PC-3 (cell line): ENCODE measurements at regions not wholly inside any gene's neighbourhood (a gene's known extent, or its start where the extent isn't known, plus 50 kb on each side); places are given as distances from the start of the nearest gene placed in this dataset.

Source experiments
- ATAC-seq: fragments of 200-7000 bp; cut with Tn5 transposase; 2 replicates; pipeline ENCODE4 v1.9.1; 2020; ENCODE audit warnings: mild to moderate bottlenecking, moderate library complexity
- BruUV-seq: library from RNA; stranded (reverse); fragments of 400-500 nt; replicated peaks from 2 replicates; lab custom pipeline; 2021; lab: Mats Ljungman, UMichigan
- CTCF ChIA-PET: fragments of 300-600 bp; sonication (Branson Sonifier 250); formaldehyde crosslinking; loops from one replicate; lab custom pipeline; 2022; ENCODE audit warnings: antibody characterized with exemption; lab: Charles Lee
- POLR2A ChIA-PET: fragments of 300-600 bp; sonication (Branson Sonifier 250); formaldehyde crosslinking; loops from one replicate; lab custom pipeline; 2022; ENCODE audit warnings: antibody characterized with exemption; ENCODE audit not compliant: unreplicated experiment; lab: Charles Lee
- DNase-seq: peaks from one replicate; pipeline ENCODE4 v3.0.0-alpha.2; 2015
- H2AFZ ChIP-seq: fragments of 300-600 bp; sonication (generic); 2 replicates; pipeline ENCODE4 v1.6.0; 2016; ENCODE audit warnings: antibody characterized with exemption, low read length
- H3F3A ChIP-seq: fragments of 300-600 bp; sonication (generic); one replicate; pipeline ENCODE4 v1.6.0; 2017; ENCODE audit warnings: antibody characterized with exemption, low read length, control low read depth, mild to moderate bottlenecking; ENCODE audit not compliant: unreplicated experiment
- H3K27ac ChIP-seq: fragments of 300-600 bp; sonication (generic); 2 replicates; pipeline ENCODE4 v1.5.1; 2016; ENCODE audit warnings: mild to moderate bottlenecking, low read length
- H3K27me3 ChIP-seq: fragments of 300-600 bp; sonication (generic); 2 replicates; pipeline ENCODE4 v1.6.1; 2016; ENCODE audit warnings: low read length, mixed read lengths
- H3K36me3 ChIP-seq: fragments of 300-600 bp; sonication (generic); 2 replicates; pipeline ENCODE4 v1.6.1; 2016; ENCODE audit warnings: low read depth, mixed run types, low read length, mixed read lengths
- H3K4me1 ChIP-seq: fragments of 300-600 bp; sonication (generic); 2 replicates; pipeline ENCODE4 v1.5.1; 2016; ENCODE audit warnings: low read length; ENCODE audit not compliant: insufficient read depth
- H3K4me2 ChIP-seq: fragments of 300-600 bp; sonication (generic); 2 replicates; pipeline ENCODE4 v1.6.0; 2016; ENCODE audit warnings: low read length
- H3K4me3 ChIP-seq: fragments of 300-600 bp; sonication (generic); 2 replicates; pipeline ENCODE4 v1.5.1; 2016; ENCODE audit warnings: mild to moderate bottlenecking, low read length, mixed read lengths
- H3K79me2 ChIP-seq: fragments of 300-600 bp; sonication (generic); 2 replicates; pipeline ENCODE4 v1.6.1; 2017; ENCODE audit warnings: low read length, mixed read lengths
- H3K9ac ChIP-seq: fragments of 300-600 bp; sonication (generic); 2 replicates; pipeline ENCODE4 v1.6.0; 2016; ENCODE audit warnings: mild to moderate bottlenecking, low read length
- H3K9me2 ChIP-seq: fragments of 300-600 bp; sonication (generic); replicated peaks from 2 replicates; pipeline ENCODE4 v1.6.1; 2016; ENCODE audit warnings: mixed run types, low read length, mixed read lengths
- H3K9me3 ChIP-seq: fragments of 300-600 bp; sonication (generic); 2 replicates; pipeline ENCODE4 v1.6.1; 2016; ENCODE audit warnings: low read length, mixed read lengths
- H4K20me1 ChIP-seq: fragments of 300-600 bp; sonication (generic); 2 replicates; pipeline ENCODE4 v1.6.1; 2016; ENCODE audit warnings: low read length, mixed read lengths
- EZH2 ChIP-seq: fragments of 300-600 bp; sonication (generic); IDR thresholded peaks from one replicate; pipeline ENCODE4 v1.6.1; 2017; ENCODE audit warnings: antibody characterized with exemption, mild to moderate bottlenecking, low read length; ENCODE audit not compliant: unreplicated experiment
- EZH2phosphoT487 ChIP-seq: fragments of 300-600 bp; sonication (generic); IDR thresholded peaks from 2 replicates; pipeline ENCODE4 v1.6.1; 2018; ENCODE audit warnings: mild to moderate bottlenecking, antibody characterized with exemption, low read length, borderline replicate concordance
- intact Hi-C: fragments of 100-400 bp; cut with micrococcal nuclease; formaldehyde crosslinking; loops from 2 replicates; pipeline ENCODE4 v1.9.0; 2023
- TF ChIP-seq, protein P1 (sequence below): fragments of 300-600 bp; sonication (generic); conservative IDR thresholded peaks from 2 replicates; pipeline ENCODE4 v1.5.1; 2017; ENCODE audit warnings: antibody characterized with exemption, low read depth, mild to moderate bottlenecking, low read length

GRCh38 chr5:169512385-169512784 lies 71.2 kb upstream of the SPDL1 start:
- CTCF ChIA-PET, result no interaction called here
- peaks cover 9% of the 10 kb centered on the region; the same call in 1 of the 2 replicates for H3K27me3 ChIP-seq
- no peak overlapping the region for H2AFZ ChIP-seq
- intact Hi-C loops, result no loop called here
- H3K9me3 ChIP-seq, result no peaks in the 10 kb centered on the region
- no peak overlapping the region for H3K9ac ChIP-seq
- no peak for DNase-seq
- no peaks in the 10 kb centered on the region for H3K4me1 ChIP-seq
- no peak for TF ChIP-seq EZH2phosphoT487
- no peak for TF ChIP-seq EZH2
- TF ChIP-seq, protein P1, sequence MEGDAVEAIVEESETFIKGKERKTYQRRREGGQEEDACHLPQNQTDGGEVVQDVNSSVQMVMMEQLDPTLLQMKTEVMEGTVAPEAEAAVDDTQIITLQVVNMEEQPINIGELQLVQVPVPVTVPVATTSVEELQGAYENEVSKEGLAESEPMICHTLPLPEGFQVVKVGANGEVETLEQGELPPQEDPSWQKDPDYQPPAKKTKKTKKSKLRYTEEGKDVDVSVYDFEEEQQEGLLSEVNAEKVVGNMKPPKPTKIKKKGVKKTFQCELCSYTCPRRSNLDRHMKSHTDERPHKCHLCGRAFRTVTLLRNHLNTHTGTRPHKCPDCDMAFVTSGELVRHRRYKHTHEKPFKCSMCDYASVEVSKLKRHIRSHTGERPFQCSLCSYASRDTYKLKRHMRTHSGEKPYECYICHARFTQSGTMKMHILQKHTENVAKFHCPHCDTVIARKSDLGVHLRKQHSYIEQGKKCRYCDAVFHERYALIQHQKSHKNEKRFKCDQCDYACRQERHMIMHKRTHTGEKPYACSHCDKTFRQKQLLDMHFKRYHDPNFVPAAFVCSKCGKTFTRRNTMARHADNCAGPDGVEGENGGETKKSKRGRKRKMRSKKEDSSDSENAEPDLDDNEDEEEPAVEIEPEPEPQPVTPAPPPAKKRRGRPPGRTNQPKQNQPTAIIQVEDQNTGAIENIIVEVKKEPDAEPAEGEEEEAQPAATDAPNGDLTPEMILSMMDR, result no peak
- POLR2A ChIA-PET, result no interaction called here
- H3K4me3 ChIP-seq, result no peak overlapping the region
- no peaks in the 10 kb centered on the region for H3K79me2 ChIP-seq
- BruUV-seq, result no TSS peak
- H3K27ac ChIP-seq, result no peak overlapping the region
- no peaks in the 10 kb centered on the region for H3K9me2 ChIP-seq
- no peaks in the 10 kb centered on the region for H4K20me1 ChIP-seq
- no peaks in the 10 kb centered on the region for H3F3A ChIP-seq
- H3K4me2 ChIP-seq, result no peak overlapping the region
- ATAC-seq, result no peak
- no peaks in the 10 kb centered on the region for H3K36me3 ChIP-seq

- no peaks in the 10 kb centered on the region for H3K79me2 ChIP-seq
- H3K9me3 ChIP-seq, result no peaks in the 10 kb centered on the region
- H3K9me2 ChIP-seq, result no peaks in the 10 kb centered on the region
- H3K27me3 ChIP-seq, result peaks cover 9% of the 10 kb centered on the region; the same call in 1 of the 2 replicates
- no peak overlapping the region for H3K4me2 ChIP-seq
- H3K9ac ChIP-seq, result no peak overlapping the region
- H4K20me1 ChIP-seq, result no peaks in the 10 kb centered on the region
- BruUV-seq, result no TSS peak
- no peaks in the 10 kb centered on the region for H3K36me3 ChIP-seq
- POLR2A ChIA-PET, result no interaction called here
- no peak overlapping the region for H3K4me3 ChIP-seq
- no peak for DNase-seq
- H2AFZ ChIP-seq, result no peak overlapping the region
- no peaks in the 10 kb centered on the region for H3F3A ChIP-seq
- TF ChIP-seq, protein P1, result 0 out of 2 replicates have a peak, but pooled peaks have one; percentile 23
- TF ChIP-seq EZH2, result no peak
- no peak for TF ChIP-seq EZH2phosphoT487
- CTCF ChIA-PET, result no interaction called here
- no peak for ATAC-seq
- H3K27ac ChIP-seq, result no peak overlapping the region
- intact Hi-C loops, result no loop called here
- no peaks in the 10 kb centered on the region for H3K4me1 ChIP-seq
Observed at GRCh38 chr5:169511708-169512107, 71.9 kb upstream of the SPDL1 start.

DNA sequence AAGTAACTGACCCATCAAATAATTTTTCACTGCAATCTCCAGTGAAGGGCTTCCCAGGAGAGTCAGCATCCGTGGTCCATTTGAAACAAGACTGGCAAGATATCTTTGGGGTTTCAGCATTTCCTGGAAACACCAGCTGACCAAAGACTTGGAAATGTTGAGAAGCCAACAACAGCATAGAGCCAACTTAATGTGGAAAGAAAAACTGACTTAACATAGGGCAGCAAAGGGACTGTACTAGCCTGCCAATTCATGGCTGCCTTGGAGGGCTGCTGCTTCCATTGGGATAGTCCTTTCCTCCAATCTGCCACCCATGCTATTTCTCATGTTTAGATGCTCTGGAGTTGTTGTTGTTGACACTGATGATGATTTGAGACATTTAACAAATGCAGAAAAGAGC lies 76.5 kb upstream of the SPDL1 start:
- H3F3A ChIP-seq, result no peaks in the 10 kb centered on the region
- ATAC-seq, result no peak
- H3K36me3 ChIP-seq, result no peaks in the 10 kb centered on the region
- no peak overlapping the region for H3K4me3 ChIP-seq
- H4K20me1 ChIP-seq, result no peaks in the 10 kb centered on the region
- POLR2A ChIA-PET, result no interaction called here
- no peak overlapping the region for H3K9ac ChIP-seq
- H3K27me3 ChIP-seq, result peaks cover 13% of the 10 kb centered on the region
- CTCF ChIA-PET, result no interaction called here
- H3K4me1 ChIP-seq, result no peaks in the 10 kb centered on the region
- H3K9me2 ChIP-seq, result no peaks in the 10 kb centered on the region
- no peak for DNase-seq
- no peak overlapping the region for H3K4me2 ChIP-seq
- H3K9me3 ChIP-seq, result no peaks in the 10 kb centered on the region
- TF ChIP-seq, protein P1, result no peak
- TF ChIP-seq EZH2phosphoT487 (no peak), EZH2 (no peak)
- intact Hi-C loops, result no loop called here
- no peak overlapping the region for H2AFZ ChIP-seq
- no TSS peak for BruUV-seq
- H3K79me2 ChIP-seq, result no peaks in the 10 kb centered on the region
- H3K27ac ChIP-seq, result no peak overlapping the region
